ENCODE measurements at regions not wholly inside any gene's neighbourhood (a gene's known extent, or its start where the extent isn't known, plus 50 kb on each side); places are given as distances from the start of the nearest gene placed in this dataset.

- no peak overlapping the region for H3K9ac ChIP-seq (ENCODE audit: low read length)
- no peaks in the 10 kb centered on the region for H4K20me1 ChIP-seq (ENCODE audit: low read length)
- H3K36me3 ChIP-seq (ENCODE audit: low read depth, low read length): no peaks in the 10 kb centered on the region; the same call in 1 of the 2 replicates
- H3F3A ChIP-seq (ENCODE audit: low read length, unreplicated experiment): no peaks in the 10 kb centered on the region
- intact Hi-C loops (cut with micrococcal nuclease): no loop called here
- H3K9me2 ChIP-seq (replicated peaks; ENCODE audit: low read length): no peaks in the 10 kb centered on the region
- H2AFZ ChIP-seq (ENCODE audit: low read length): no peak overlapping the region
- ChIA-PET POLR2A (ENCODE audit: unreplicated experiment) (no interaction called here), CTCF (no interaction called here)
- H3K9me3 ChIP-seq (ENCODE audit: low read length): 0 out of 2 replicates have a peak, but pooled peaks cover 6% of the 10 kb centered on the region
- no peaks in the 10 kb centered on the region for H3K4me1 ChIP-seq (ENCODE audit: insufficient read depth, low read length)
- H3K4me2 ChIP-seq (ENCODE audit: low read length): no peak overlapping the region
- H3K27me3 ChIP-seq (ENCODE audit: low read length): no peaks in the 10 kb centered on the region
- H3K27ac ChIP-seq (ENCODE audit: low read length): no peak overlapping the region
- H3K79me2 ChIP-seq (ENCODE audit: low read length): no peaks in the 10 kb centered on the region
- BruUV-seq (replicated peaks): no TSS peak
- TF ChIP-seq EZH2 (IDR thresholded peaks at IDR 0.05; ENCODE audit: low read length, unreplicated experiment) (no peak), EZH2phosphoT487 (IDR thresholded peaks at IDR 0.05; ENCODE audit: borderline replicate concordance, low read length) (no peak)
- TF ChIP-seq, protein P1, sequence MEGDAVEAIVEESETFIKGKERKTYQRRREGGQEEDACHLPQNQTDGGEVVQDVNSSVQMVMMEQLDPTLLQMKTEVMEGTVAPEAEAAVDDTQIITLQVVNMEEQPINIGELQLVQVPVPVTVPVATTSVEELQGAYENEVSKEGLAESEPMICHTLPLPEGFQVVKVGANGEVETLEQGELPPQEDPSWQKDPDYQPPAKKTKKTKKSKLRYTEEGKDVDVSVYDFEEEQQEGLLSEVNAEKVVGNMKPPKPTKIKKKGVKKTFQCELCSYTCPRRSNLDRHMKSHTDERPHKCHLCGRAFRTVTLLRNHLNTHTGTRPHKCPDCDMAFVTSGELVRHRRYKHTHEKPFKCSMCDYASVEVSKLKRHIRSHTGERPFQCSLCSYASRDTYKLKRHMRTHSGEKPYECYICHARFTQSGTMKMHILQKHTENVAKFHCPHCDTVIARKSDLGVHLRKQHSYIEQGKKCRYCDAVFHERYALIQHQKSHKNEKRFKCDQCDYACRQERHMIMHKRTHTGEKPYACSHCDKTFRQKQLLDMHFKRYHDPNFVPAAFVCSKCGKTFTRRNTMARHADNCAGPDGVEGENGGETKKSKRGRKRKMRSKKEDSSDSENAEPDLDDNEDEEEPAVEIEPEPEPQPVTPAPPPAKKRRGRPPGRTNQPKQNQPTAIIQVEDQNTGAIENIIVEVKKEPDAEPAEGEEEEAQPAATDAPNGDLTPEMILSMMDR (conservative IDR thresholded peaks at IDR 0.05; ENCODE audit: low read depth, low read length): no peak
- DNase-seq: no peak
- H3K4me3 ChIP-seq (ENCODE audit: low read length): no peak overlapping the region
- no peak for ATAC-seq
Measured at GRCh38 chr6:146961831-146962230, 242.4 kb upstream of the STXBP5 start.

GRCh38 chr6:146962329-146962728 lies 241.9 kb upstream of the STXBP5 start:
- BruUV-seq (replicated peaks): no TSS peak
- no peaks in the 10 kb centered on the region; the same call in 1 of the 2 replicates for H3K36me3 ChIP-seq (ENCODE audit: low read depth, low read length)
- H3K9me3 ChIP-seq (ENCODE audit: low read length): 0 out of 2 replicates have a peak, but pooled peaks cover 6% of the 10 kb centered on the region
- H3K4me1 ChIP-seq (ENCODE audit: insufficient read depth, low read length): no peaks in the 10 kb centered on the region
- no peak overlapping the region for H3K4me3 ChIP-seq (ENCODE audit: low read length)
- H3F3A ChIP-seq (ENCODE audit: low read length, unreplicated experiment): no peaks in the 10 kb centered on the region
- H3K9me2 ChIP-seq (replicated peaks; ENCODE audit: low read length): no peaks in the 10 kb centered on the region
- CTCF ChIA-PET: no interaction called here
- POLR2A ChIA-PET (ENCODE audit: unreplicated experiment): no interaction called here
- intact Hi-C loops (cut with micrococcal nuclease): no loop called here
- no peak overlapping the region for H3K27ac ChIP-seq (ENCODE audit: low read length)
- no peaks in the 10 kb centered on the region for H3K79me2 ChIP-seq (ENCODE audit: low read length)
- no peak overlapping the region for H2AFZ ChIP-seq (ENCODE audit: low read length)
- no peak overlapping the region for H3K9ac ChIP-seq (ENCODE audit: low read length)
- ATAC-seq (no peak), DNase-seq (no peak)
- TF ChIP-seq EZH2 (IDR thresholded peaks at IDR 0.05; ENCODE audit: low read length, unreplicated experiment): no peak
- TF ChIP-seq EZH2phosphoT487 (IDR thresholded peaks at IDR 0.05; ENCODE audit: borderline replicate concordance, low read length): no peak
- TF ChIP-seq, protein P1 (conservative IDR thresholded peaks at IDR 0.05; ENCODE audit: low read depth, low read length): no peak
- no peaks in the 10 kb centered on the region for H3K27me3 ChIP-seq (ENCODE audit: low read length)
- no peak overlapping the region for H3K4me2 ChIP-seq (ENCODE audit: low read length)
- no peaks in the 10 kb centered on the region for H4K20me1 ChIP-seq (ENCODE audit: low read length)

DNA sequence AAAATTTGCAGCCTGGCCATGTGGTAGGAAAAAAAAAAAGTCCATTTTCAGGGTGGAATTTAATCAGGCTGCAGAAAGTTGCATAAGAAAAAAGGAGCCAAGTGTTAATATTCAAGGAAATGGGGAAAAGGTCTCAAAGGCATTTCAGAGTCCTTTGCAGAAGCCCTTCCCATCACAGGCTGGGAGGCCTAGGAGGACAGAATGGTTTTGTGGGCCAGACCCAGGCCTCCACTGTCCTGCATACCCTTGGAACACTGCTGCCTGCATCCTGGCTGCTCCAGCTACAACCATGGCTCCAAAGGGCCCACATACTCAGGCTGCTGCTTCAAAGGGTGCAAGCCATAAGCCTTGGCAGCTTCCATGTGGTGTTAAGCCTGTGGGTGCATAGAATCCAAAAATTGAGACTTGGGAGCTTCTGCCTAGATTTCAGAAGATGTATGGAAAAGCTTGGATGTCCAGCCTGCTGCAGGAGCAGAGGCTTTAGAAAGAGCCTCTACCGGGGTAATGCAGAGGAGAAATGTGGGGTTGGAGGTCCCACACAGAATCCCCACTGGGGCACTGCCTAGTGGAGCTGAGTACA lies 239.0 kb upstream of the STXBP5 start:
- ChIA-PET POLR2A (ENCODE audit: unreplicated experiment) (no interaction called here), CTCF (no interaction called here)
- no TSS peak for BruUV-seq (replicated peaks)
- Histone ChIP-seq H3K4me1 (ENCODE audit: insufficient read depth, low read length) (peaks cover 11% of the 10 kb centered on the region; the same call in 1 of the 2 replicates), H3K79me2 (ENCODE audit: low read length) (no peaks in the 10 kb centered on the region), H3K9me3 (ENCODE audit: low read length) (0 out of 2 replicates have a peak, but pooled peaks cover 6% of the 10 kb centered on the region), H3K4me2 (ENCODE audit: low read length) (no peak overlapping the region), H4K20me1 (ENCODE audit: low read length) (no peaks in the 10 kb centered on the region), H3K4me3 (ENCODE audit: low read length) (no peak overlapping the region), H3K9ac (ENCODE audit: low read length) (no peak overlapping the region), H3K27ac (ENCODE audit: low read length) (no peak overlapping the region), H2AFZ (ENCODE audit: low read length) (no peak overlapping the region), H3K9me2 (replicated peaks; ENCODE audit: low read length) (no peaks in the 10 kb centered on the region), H3K36me3 (ENCODE audit: low read depth, low read length) (no peaks in the 10 kb centered on the region; the same call in 1 of the 2 replicates), H3F3A (ENCODE audit: low read length, unreplicated experiment) (no peaks in the 10 kb centered on the region), H3K27me3 (ENCODE audit: low read length) (no peaks in the 10 kb centered on the region)
- no peak for ATAC-seq
- DNase-seq: no peak
- intact Hi-C loops (cut with micrococcal nuclease): no loop called here
- TF ChIP-seq EZH2phosphoT487 (IDR thresholded peaks at IDR 0.05; ENCODE audit: borderline replicate concordance, low read length) (no peak), EZH2 (IDR thresholded peaks at IDR 0.05; ENCODE audit: low read length, unreplicated experiment) (no peak)
- TF ChIP-seq, protein P1 (conservative IDR thresholded peaks at IDR 0.05; ENCODE audit: low read depth, low read length): no peak

All from PC-3 (cell line).